OCI-LY7 (cell line): ENCODE measurements at regions not wholly inside any gene's neighbourhood (a gene's known extent, or its start where the extent isn't known, plus 50 kb on each side); places are given as distances from the start of the nearest gene placed in this dataset.

ENCODE experiments used
- EZH2phosphoT487 ChIP-seq: fragments of 200-600 bp; sonication (generic); IDR thresholded peaks from 2 replicates; pipeline ENCODE4 v1.6.1; 2018; ENCODE audit warnings: low read depth, borderline replicate concordance, mild to moderate bottlenecking, mixed run types, antibody characterized with exemption, low read length, moderate library complexity, mixed read lengths
- TF ChIP-seq, protein P1 (sequence below): fragments of 200-600 bp; sonication (generic); conservative IDR thresholded peaks from 2 replicates; pipeline ENCODE4 v1.5.1; 2014; ENCODE audit warnings: mild to moderate bottlenecking, antibody characterized with exemption, low read length, moderate library complexity, mixed read lengths

- TF ChIP-seq, protein P1, sequence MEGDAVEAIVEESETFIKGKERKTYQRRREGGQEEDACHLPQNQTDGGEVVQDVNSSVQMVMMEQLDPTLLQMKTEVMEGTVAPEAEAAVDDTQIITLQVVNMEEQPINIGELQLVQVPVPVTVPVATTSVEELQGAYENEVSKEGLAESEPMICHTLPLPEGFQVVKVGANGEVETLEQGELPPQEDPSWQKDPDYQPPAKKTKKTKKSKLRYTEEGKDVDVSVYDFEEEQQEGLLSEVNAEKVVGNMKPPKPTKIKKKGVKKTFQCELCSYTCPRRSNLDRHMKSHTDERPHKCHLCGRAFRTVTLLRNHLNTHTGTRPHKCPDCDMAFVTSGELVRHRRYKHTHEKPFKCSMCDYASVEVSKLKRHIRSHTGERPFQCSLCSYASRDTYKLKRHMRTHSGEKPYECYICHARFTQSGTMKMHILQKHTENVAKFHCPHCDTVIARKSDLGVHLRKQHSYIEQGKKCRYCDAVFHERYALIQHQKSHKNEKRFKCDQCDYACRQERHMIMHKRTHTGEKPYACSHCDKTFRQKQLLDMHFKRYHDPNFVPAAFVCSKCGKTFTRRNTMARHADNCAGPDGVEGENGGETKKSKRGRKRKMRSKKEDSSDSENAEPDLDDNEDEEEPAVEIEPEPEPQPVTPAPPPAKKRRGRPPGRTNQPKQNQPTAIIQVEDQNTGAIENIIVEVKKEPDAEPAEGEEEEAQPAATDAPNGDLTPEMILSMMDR = no peak
- TF ChIP-seq EZH2phosphoT487 = no peak
Measured at GRCh38 chr15:86001200-86001599, 78.5 kb upstream of the AGBL1 start.
